ENCODE measurements at regions not wholly inside any gene's neighbourhood (a gene's known extent, or its start where the extent isn't known, plus 50 kb on each side); places are given as distances from the start of the nearest gene placed in this dataset.

- no peaks in the 10 kb centered on the region for H3K27me3 ChIP-seq (ENCODE audit: control insufficient read depth in 1 of 2, insufficient read depth in 2 of 2, low read length in 2 of 2)
- H3K36me3 ChIP-seq (ENCODE audit: insufficient read depth, low read length), result no peaks in the 10 kb centered on the region
- no peaks in the 10 kb centered on the region for H3K9me3 ChIP-seq (ENCODE audit: low read length)
- no peak overlapping the region for H3K4me3 ChIP-seq (ENCODE audit: low read depth in 1 of 2, low read length in 2 of 2)
- H3K9ac ChIP-seq (ENCODE audit: low read length), result no peak overlapping the region
- H3K27ac ChIP-seq (ENCODE audit: low read depth, low read length), result no peak overlapping the region
- peaks cover 14% of the 10 kb centered on the region for H3K4me1 ChIP-seq (ENCODE audit: insufficient read depth, low read length)
Measured at GRCh38 chr2:71831193-71831577, 316.5 kb downstream of the CYP26B1 start.

GRCh38 chr2:71830497-71831192 lies 317.0 kb downstream of the CYP26B1 start:
- Histone ChIP-seq H3K4me1 (ENCODE audit: insufficient read depth, low read length) (peaks cover 14% of the 10 kb centered on the region), H3K9ac (ENCODE audit: low read length) (no peak overlapping the region), H3K9me3 (ENCODE audit: low read length) (no peaks in the 10 kb centered on the region), H3K27me3 (ENCODE audit: control insufficient read depth in 1 of 2, insufficient read depth in 2 of 2, low read length in 2 of 2) (no peaks in the 10 kb centered on the region), H3K36me3 (ENCODE audit: insufficient read depth, low read length) (no peaks in the 10 kb centered on the region), H3K27ac (ENCODE audit: low read depth, low read length) (no peak overlapping the region), H3K4me3 (ENCODE audit: low read depth in 1 of 2, low read length in 2 of 2) (no peak overlapping the region)

GRCh38 chr2:71829008-71829407 lies 318.7 kb downstream of the CYP26B1 start:
- Histone ChIP-seq H3K27me3 (ENCODE audit: control insufficient read depth in 1 of 2, insufficient read depth in 2 of 2, low read length in 2 of 2) (no peaks in the 10 kb centered on the region), H3K27ac (ENCODE audit: low read depth, low read length) (no peak overlapping the region), H3K4me1 (ENCODE audit: insufficient read depth, low read length) (peaks cover 14% of the 10 kb centered on the region), H3K9ac (ENCODE audit: low read length) (no peak overlapping the region), H3K9me3 (ENCODE audit: low read length) (no peaks in the 10 kb centered on the region), H3K36me3 (ENCODE audit: insufficient read depth, low read length) (no peaks in the 10 kb centered on the region), H3K4me3 (ENCODE audit: low read depth in 1 of 2, low read length in 2 of 2) (no peak overlapping the region)

GRCh38 chr2:71827973-71828372 lies 319.7 kb downstream of the CYP26B1 start:
- H3K36me3 ChIP-seq (ENCODE audit: insufficient read depth, low read length), result no peaks in the 10 kb centered on the region
- H3K4me1 ChIP-seq (ENCODE audit: insufficient read depth, low read length), result peaks cover 14% of the 10 kb centered on the region
- no peak overlapping the region for H3K27ac ChIP-seq (ENCODE audit: low read depth, low read length)
- H3K9me3 ChIP-seq (ENCODE audit: low read length), result no peaks in the 10 kb centered on the region
- H3K9ac ChIP-seq (ENCODE audit: low read length), result no peak overlapping the region
- H3K4me3 ChIP-seq (ENCODE audit: low read depth in 1 of 2, low read length in 2 of 2), result no peak overlapping the region
- no peaks in the 10 kb centered on the region for H3K27me3 ChIP-seq (ENCODE audit: control insufficient read depth in 1 of 2, insufficient read depth in 2 of 2, low read length in 2 of 2)

- H3K9me3 ChIP-seq (ENCODE audit: low read length), result no peaks in the 10 kb centered on the region
- no peak overlapping the region for H3K27ac ChIP-seq (ENCODE audit: low read depth, low read length)
- no peak overlapping the region for H3K4me3 ChIP-seq (ENCODE audit: low read depth in 1 of 2, low read length in 2 of 2)
- H3K9ac ChIP-seq (ENCODE audit: low read length), result no peak overlapping the region
- no peaks in the 10 kb centered on the region for H3K36me3 ChIP-seq (ENCODE audit: insufficient read depth, low read length)
- peaks cover 14% of the 10 kb centered on the region for H3K4me1 ChIP-seq (ENCODE audit: insufficient read depth, low read length)
- H3K27me3 ChIP-seq (ENCODE audit: control insufficient read depth in 1 of 2, insufficient read depth in 2 of 2, low read length in 2 of 2), result no peaks in the 10 kb centered on the region
Measured at GRCh38 chr2:71827524-71827901, 320.1 kb downstream of the CYP26B1 start.

GRCh38 chr2:71826826-71827523 lies 320.7 kb downstream of the CYP26B1 start:
- Histone ChIP-seq H3K4me3 (ENCODE audit: low read depth in 1 of 2, low read length in 2 of 2) (no peak overlapping the region), H3K9me3 (ENCODE audit: low read length) (no peaks in the 10 kb centered on the region), H3K27ac (ENCODE audit: low read depth, low read length) (no peak overlapping the region), H3K9ac (ENCODE audit: low read length) (no peak overlapping the region), H3K27me3 (ENCODE audit: control insufficient read depth in 1 of 2, insufficient read depth in 2 of 2, low read length in 2 of 2) (no peaks in the 10 kb centered on the region), H3K4me1 (ENCODE audit: insufficient read depth, low read length) (peaks cover 14% of the 10 kb centered on the region), H3K36me3 (ENCODE audit: insufficient read depth, low read length) (no peaks in the 10 kb centered on the region)

- H3K4me1 ChIP-seq (ENCODE audit: insufficient read depth, low read length), result peaks cover 10% of the 10 kb centered on the region
- H3K9me3 ChIP-seq (ENCODE audit: low read length), result no peaks in the 10 kb centered on the region
- H3K27ac ChIP-seq (ENCODE audit: low read depth, low read length), result no peak overlapping the region
- no peak overlapping the region for H3K4me3 ChIP-seq (ENCODE audit: low read depth in 1 of 2, low read length in 2 of 2)
- no peaks in the 10 kb centered on the region for H3K27me3 ChIP-seq (ENCODE audit: control insufficient read depth in 1 of 2, insufficient read depth in 2 of 2, low read length in 2 of 2)
- H3K36me3 ChIP-seq (ENCODE audit: insufficient read depth, low read length), result no peaks in the 10 kb centered on the region
- no peak overlapping the region for H3K9ac ChIP-seq (ENCODE audit: low read length)
Measured at GRCh38 chr2:71826299-71826698, 321.4 kb downstream of the CYP26B1 start.

GRCh38 chr2:71824436-71824835 lies 323.2 kb downstream of the CYP26B1 start:
- Histone ChIP-seq H3K9me3 (ENCODE audit: low read length) (no peaks in the 10 kb centered on the region), H3K4me1 (ENCODE audit: insufficient read depth, low read length) (no peaks in the 10 kb centered on the region), H3K36me3 (ENCODE audit: insufficient read depth, low read length) (no peaks in the 10 kb centered on the region), H3K9ac (ENCODE audit: low read length) (no peak overlapping the region), H3K4me3 (ENCODE audit: low read depth in 1 of 2, low read length in 2 of 2) (no peak overlapping the region), H3K27me3 (ENCODE audit: control insufficient read depth in 1 of 2, insufficient read depth in 2 of 2, low read length in 2 of 2) (no peaks in the 10 kb centered on the region), H3K27ac (ENCODE audit: low read depth, low read length) (no peak overlapping the region)

- Histone ChIP-seq H3K27ac (ENCODE audit: low read depth, low read length) (no peak overlapping the region), H3K4me1 (ENCODE audit: insufficient read depth, low read length) (no peaks in the 10 kb centered on the region), H3K36me3 (ENCODE audit: insufficient read depth, low read length) (no peaks in the 10 kb centered on the region), H3K4me3 (ENCODE audit: low read depth in 1 of 2, low read length in 2 of 2) (no peak overlapping the region), H3K9me3 (ENCODE audit: low read length) (no peaks in the 10 kb centered on the region), H3K27me3 (ENCODE audit: control insufficient read depth in 1 of 2, insufficient read depth in 2 of 2, low read length in 2 of 2) (no peaks in the 10 kb centered on the region), H3K9ac (ENCODE audit: low read length) (no peak overlapping the region)
Measured at GRCh38 chr2:71823526-71823925, 324.1 kb downstream of the CYP26B1 start.

- Histone ChIP-seq H3K9ac (ENCODE audit: low read length) (no peak overlapping the region), H3K27me3 (ENCODE audit: control insufficient read depth in 1 of 2, insufficient read depth in 2 of 2, low read length in 2 of 2) (no peaks in the 10 kb centered on the region), H3K9me3 (ENCODE audit: low read length) (no peaks in the 10 kb centered on the region), H3K36me3 (ENCODE audit: insufficient read depth, low read length) (no peaks in the 10 kb centered on the region), H3K27ac (ENCODE audit: low read depth, low read length) (no peak overlapping the region), H3K4me1 (ENCODE audit: insufficient read depth, low read length) (no peaks in the 10 kb centered on the region), H3K4me3 (ENCODE audit: low read depth in 1 of 2, low read length in 2 of 2) (no peak overlapping the region)
Measured at GRCh38 chr2:71822463-71822862, 325.2 kb downstream of the CYP26B1 start.

- H3K27ac ChIP-seq (ENCODE audit: low read depth, low read length), result no peak overlapping the region
- H3K9me3 ChIP-seq (ENCODE audit: low read length), result no peaks in the 10 kb centered on the region
- H3K9ac ChIP-seq (ENCODE audit: low read length), result no peak overlapping the region
- no peaks in the 10 kb centered on the region for H3K4me1 ChIP-seq (ENCODE audit: insufficient read depth, low read length)
- no peaks in the 10 kb centered on the region for H3K36me3 ChIP-seq (ENCODE audit: insufficient read depth, low read length)
- no peak overlapping the region for H3K4me3 ChIP-seq (ENCODE audit: low read depth in 1 of 2, low read length in 2 of 2)
- no peaks in the 10 kb centered on the region for H3K27me3 ChIP-seq (ENCODE audit: control insufficient read depth in 1 of 2, insufficient read depth in 2 of 2, low read length in 2 of 2)
Measured at GRCh38 chr2:71821856-71822255, 325.8 kb downstream of the CYP26B1 start.

- no peak overlapping the region for H3K9ac ChIP-seq (ENCODE audit: low read length)
Measured at GRCh38 chr2:71816815-71817214, 330.8 kb downstream of the CYP26B1 start.

More at GRCh38 chr2:71816815-71817214, 330.8 kb downstream of the CYP26B1 start:
- Histone ChIP-seq H3K4me1 (ENCODE audit: insufficient read depth, low read length) (no peaks in the 10 kb centered on the region), H3K9me3 (ENCODE audit: low read length) (no peaks in the 10 kb centered on the region), H3K27me3 (ENCODE audit: control insufficient read depth in 1 of 2, insufficient read depth in 2 of 2, low read length in 2 of 2) (no peaks in the 10 kb centered on the region), H3K36me3 (ENCODE audit: insufficient read depth, low read length) (no peaks in the 10 kb centered on the region), H3K27ac (ENCODE audit: low read depth, low read length) (no peak overlapping the region), H3K4me3 (ENCODE audit: low read depth in 1 of 2, low read length in 2 of 2) (no peak overlapping the region)
